CD8-positive, alpha-beta memory T cell (primary cell): ENCODE measurements at regions not wholly inside any gene's neighbourhood (a gene's known extent, or its start where the extent isn't known, plus 50 kb on each side); places are given as distances from the start of the nearest gene placed in this dataset.

Source experiments
- CTCF ChIA-PET: fragments of 350-600 bp; sonication (Branson Sonifier 250); formaldehyde crosslinking; loops from one replicate; lab custom pipeline; 2021; ENCODE audit warnings: antibody characterized with exemption; lab: Charles Lee
- POLR2A ChIA-PET: fragments of 350-600 bp; sonication (Branson Sonifier 250); formaldehyde crosslinking; loops from one replicate; lab custom pipeline; 2021; ENCODE audit warnings: antibody characterized with exemption; lab: Charles Lee
- DNase-seq, 5 donors: peaks; one replicate each; pipeline versions ENCODE4 v3.0.0 to v3.0.0-alpha.2; 2020 to 2022; ENCODE audit warnings: mixed read lengths in 1 of 5
- H3K27ac ChIP-seq: one replicate; pipeline ENCODE4 v1.7.0; 2013; ENCODE audit warnings: low read depth, mild to moderate bottlenecking, low read length, moderate library complexity
- H3K27me3 ChIP-seq: 2 replicates; pipeline ENCODE4 v1.7.0; 2013; ENCODE audit warnings: low read length, mild to moderate bottlenecking; ENCODE audit not compliant: insufficient read depth, poor library complexity, severe bottlenecking
- H3K36me3 ChIP-seq: 2 replicates; pipeline ENCODE4 v1.7.0; 2013; ENCODE audit warnings: mild to moderate bottlenecking, low read length, moderate library complexity; ENCODE audit not compliant: insufficient read depth
- H3K4me1 ChIP-seq: 2 replicates; pipeline ENCODE4 v1.7.0; 2013; ENCODE audit warnings: mild to moderate bottlenecking, low read length, moderate library complexity; ENCODE audit not compliant: insufficient read depth
- H3K4me3 ChIP-seq: 2 replicates; pipeline ENCODE4 v1.7.0; 2013; ENCODE audit warnings: mild to moderate bottlenecking, low read length
- H3K9me3 ChIP-seq: 2 replicates; pipeline ENCODE4 v1.7.0; 2013; ENCODE audit warnings: mild to moderate bottlenecking, low read length
- H3K27ac Mint-ChIP-seq, 8 donors: one replicate each; pipeline ENCODE4 v1.8.0; 2020 to 2021; ENCODE audit warnings: mixed read lengths in 8 of 8, mild to moderate bottlenecking in 6 of 8, inconsistent platforms in 3 of 8, moderate library complexity in 3 of 8
- H3K27me3 Mint-ChIP-seq, 2 donors: one replicate each; pipeline ENCODE4 v1.8.0; 2020 to 2021; ENCODE audit warnings: mixed read lengths in 2 of 2, mild to moderate bottlenecking in 1 of 2, moderate library complexity in 1 of 2
- H3K36me3 Mint-ChIP-seq, 3 donors: one replicate each; pipeline ENCODE4 v1.8.0; 2020 to 2021; ENCODE audit warnings: mixed read lengths in 3 of 3, inconsistent platforms in 1 of 3, mild to moderate bottlenecking in 1 of 3
- H3K4me1 Mint-ChIP-seq, 3 donors: one replicate each; pipeline ENCODE4 v1.8.0; 2020 to 2021; ENCODE audit warnings: mixed read lengths in 3 of 3, inconsistent platforms in 1 of 3, mild to moderate bottlenecking in 1 of 3
- H3K4me3 Mint-ChIP-seq, 7 donors: one replicate each; pipeline ENCODE4 v1.8.0; 2020 to 2021; ENCODE audit warnings: mixed read lengths in 7 of 7, mild to moderate bottlenecking in 6 of 7, moderate library complexity in 4 of 7, inconsistent platforms in 2 of 7
- H3K9me3 Mint-ChIP-seq, 5 donors: one replicate each; pipeline ENCODE4 v1.8.0; 2020 to 2022; ENCODE audit warnings: mixed read lengths in 5 of 5, mild to moderate bottlenecking in 3 of 5, moderate library complexity in 2 of 5, inconsistent platforms in 1 of 5

GRCh38 chr18:77329651-77330050 is 80.0 kb downstream of the GALR1 start:
- Histone ChIP-seq H3K9me3 (no peaks in the 10 kb centered on the region), H3K27me3 (no peaks in the 10 kb centered on the region), H3K27ac (no peak overlapping the region), H3K4me1 (no peaks in the 10 kb centered on the region), H3K4me3 (no peak overlapping the region), H3K36me3 (no peaks in the 10 kb centered on the region)
- no peaks in the 10 kb centered on the region for H3K4me1 Mint-ChIP-seq
- ChIA-PET POLR2A (no interaction called here), CTCF (no interaction called here)
- H3K27me3 Mint-ChIP-seq, result peaks cover 8 to 40% of the 10 kb centered on the region in 2 donors
- H3K27ac Mint-ChIP-seq, result no peak overlapping the region
- H3K4me3 Mint-ChIP-seq, result no peak overlapping the region
- H3K36me3 Mint-ChIP-seq, result peaks cover 0 to under 1% (median 0%) of the 10 kb centered on the region in 3 donors
- no peak for DNase-seq
- H3K9me3 Mint-ChIP-seq, result peaks cover 0 to 1% (median 0%) of the 10 kb centered on the region in 5 donors

DNA sequence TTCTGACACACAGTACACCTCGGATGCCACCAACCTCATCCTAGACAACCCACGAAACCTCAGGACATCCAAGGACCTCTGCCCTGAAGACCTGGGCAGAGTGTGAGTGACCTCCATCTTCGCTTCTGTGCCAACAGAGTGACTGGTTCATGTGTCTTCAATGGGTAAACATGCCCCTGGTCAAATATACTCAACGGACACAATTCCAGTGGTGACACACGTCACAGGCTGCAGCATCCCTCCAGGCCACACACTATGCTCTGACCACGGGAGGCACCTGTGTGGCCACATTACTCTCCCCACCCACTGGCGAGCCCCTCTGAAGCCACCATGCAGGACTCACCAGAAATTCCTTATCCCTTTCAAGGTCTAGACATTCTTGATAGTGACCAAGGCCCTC is 85.2 kb downstream of the GALR1 start:
- H3K4me3 Mint-ChIP-seq, result no peak overlapping the region
- Histone ChIP-seq H3K4me1 (no peaks in the 10 kb centered on the region), H3K9me3 (no peaks in the 10 kb centered on the region), H3K36me3 (no peaks in the 10 kb centered on the region), H3K4me3 (no peak overlapping the region), H3K27ac (no peak overlapping the region), H3K27me3 (no peaks in the 10 kb centered on the region)
- no peaks in the 10 kb centered on the region for H3K4me1 Mint-ChIP-seq
- H3K27ac Mint-ChIP-seq, result no peak overlapping the region
- ChIA-PET POLR2A (no interaction called here), CTCF (no interaction called here)
- no peak for DNase-seq
- H3K9me3 Mint-ChIP-seq, result peaks cover 0 to 1% (median 0%) of the 10 kb centered on the region in 5 donors
- peaks cover 24 to 68% of the 10 kb centered on the region in 2 donors for H3K27me3 Mint-ChIP-seq
- peaks cover 0 to 6% (median 0%) of the 10 kb centered on the region in 3 donors for H3K36me3 Mint-ChIP-seq

- Histone ChIP-seq H3K36me3 (no peaks in the 10 kb centered on the region), H3K4me3 (no peak overlapping the region), H3K27me3 (no peaks in the 10 kb centered on the region), H3K4me1 (no peaks in the 10 kb centered on the region), H3K27ac (no peak overlapping the region), H3K9me3 (no peaks in the 10 kb centered on the region)
- ChIA-PET CTCF (no interaction called here), POLR2A (no interaction called here)
- peaks cover 33 to 79% of the 10 kb centered on the region in 2 donors for H3K27me3 Mint-ChIP-seq
- no peak overlapping the region for H3K27ac Mint-ChIP-seq
- DNase-seq, result no peak
- peaks cover 0 to 6% (median 0%) of the 10 kb centered on the region in 3 donors for H3K36me3 Mint-ChIP-seq
- peaks cover 0 to 1% (median 0%) of the 10 kb centered on the region in 5 donors for H3K9me3 Mint-ChIP-seq
- no peaks in the 10 kb centered on the region for H3K4me1 Mint-ChIP-seq
- no peak overlapping the region for H3K4me3 Mint-ChIP-seq
Observed at GRCh38 chr18:77337604-77338003, 88.0 kb downstream of the GALR1 start.

GRCh38 chr18:77339093-77339492 is 89.4 kb downstream of the GALR1 start:
- H3K9me3 ChIP-seq, result no peaks in the 10 kb centered on the region
- Mint-ChIP-seq H3K4me1 (no peaks in the 10 kb centered on the region), H3K27me3 (peaks cover 31 to 69% of the 10 kb centered on the region in 2 donors), H3K4me3 (no peak overlapping the region), H3K27ac (no peak overlapping the region), H3K36me3 (peaks cover 0 to 6% (median 0%) of the 10 kb centered on the region in 3 donors), H3K9me3 (peaks cover 0 to 1% (median 0%) of the 10 kb centered on the region in 5 donors)
- ChIA-PET CTCF (interaction anchor here (0.7 kb wide), 1 partner anchor 17 kb away, joined by 3 read pairs; no protein-coding TSS in a partner anchor), POLR2A (no interaction called here)
- no peak overlapping the region for H3K27ac ChIP-seq
- no peaks in the 10 kb centered on the region for H3K27me3 ChIP-seq
- H3K4me1 ChIP-seq, result no peaks in the 10 kb centered on the region
- DNase-seq, result no peak
- no peaks in the 10 kb centered on the region for H3K36me3 ChIP-seq
- H3K4me3 ChIP-seq, result no peak overlapping the region

GRCh38 chr18:77339623-77340022 is 90.0 kb downstream of the GALR1 start:
- Histone ChIP-seq H3K4me1 (no peaks in the 10 kb centered on the region), H3K27ac (no peak overlapping the region), H3K27me3 (no peaks in the 10 kb centered on the region), H3K36me3 (no peaks in the 10 kb centered on the region), H3K9me3 (no peaks in the 10 kb centered on the region), H3K4me3 (no peak overlapping the region)
- H3K9me3 Mint-ChIP-seq, result peaks cover 0 to 1% (median 0%) of the 10 kb centered on the region in 5 donors
- H3K4me1 Mint-ChIP-seq, result no peaks in the 10 kb centered on the region
- ChIA-PET CTCF (interaction anchor here (0.7 kb wide), 1 partner anchor 17 kb away, joined by 3 read pairs; no protein-coding TSS in a partner anchor), POLR2A (no interaction called here)
- H3K36me3 Mint-ChIP-seq, result peaks cover 0 to 6% (median 0%) of the 10 kb centered on the region in 3 donors
- no peak overlapping the region for H3K4me3 Mint-ChIP-seq
- no peak overlapping the region for H3K27ac Mint-ChIP-seq
- no peak for DNase-seq
- H3K27me3 Mint-ChIP-seq, result peaks cover 28 to 69% of the 10 kb centered on the region in 2 donors

DNA sequence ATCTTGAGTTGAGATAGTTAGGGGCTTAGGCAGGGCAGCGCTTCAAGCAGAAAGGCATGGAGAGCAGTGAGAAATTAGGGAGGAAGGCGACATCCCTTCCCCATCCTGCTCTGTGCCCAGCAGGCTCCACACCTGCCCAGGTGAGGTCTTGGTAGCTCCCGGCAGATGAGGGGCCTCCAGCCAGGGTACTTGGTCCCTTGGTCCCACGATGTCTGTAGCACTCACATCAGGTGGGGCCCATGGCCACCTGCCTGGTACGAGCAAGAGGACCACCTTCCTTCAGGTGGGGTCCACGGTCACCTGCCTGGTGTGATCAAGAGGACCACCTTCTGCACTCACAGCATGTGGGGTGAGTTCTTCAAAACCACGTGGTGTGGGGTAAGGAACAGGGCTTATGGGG is 91.2 kb downstream of the GALR1 start:
- Mint-ChIP-seq H3K4me1 (no peaks in the 10 kb centered on the region), H3K27me3 (peaks cover 26 to 59% of the 10 kb centered on the region in 2 donors), H3K4me3 (no peak overlapping the region), H3K9me3 (peaks cover 0 to 1% (median 0%) of the 10 kb centered on the region in 5 donors), H3K36me3 (no peaks in the 10 kb centered on the region), H3K27ac (no peak overlapping the region)
- DNase-seq, result no peak
- H3K36me3 ChIP-seq, result no peaks in the 10 kb centered on the region
- POLR2A ChIA-PET, result no interaction called here
- H3K9me3 ChIP-seq, result no peaks in the 10 kb centered on the region
- CTCF ChIA-PET, result no interaction called here
- no peak overlapping the region for H3K4me3 ChIP-seq
- no peaks in the 10 kb centered on the region for H3K4me1 ChIP-seq
- no peaks in the 10 kb centered on the region for H3K27me3 ChIP-seq
- H3K27ac ChIP-seq, result no peak overlapping the region

DNA sequence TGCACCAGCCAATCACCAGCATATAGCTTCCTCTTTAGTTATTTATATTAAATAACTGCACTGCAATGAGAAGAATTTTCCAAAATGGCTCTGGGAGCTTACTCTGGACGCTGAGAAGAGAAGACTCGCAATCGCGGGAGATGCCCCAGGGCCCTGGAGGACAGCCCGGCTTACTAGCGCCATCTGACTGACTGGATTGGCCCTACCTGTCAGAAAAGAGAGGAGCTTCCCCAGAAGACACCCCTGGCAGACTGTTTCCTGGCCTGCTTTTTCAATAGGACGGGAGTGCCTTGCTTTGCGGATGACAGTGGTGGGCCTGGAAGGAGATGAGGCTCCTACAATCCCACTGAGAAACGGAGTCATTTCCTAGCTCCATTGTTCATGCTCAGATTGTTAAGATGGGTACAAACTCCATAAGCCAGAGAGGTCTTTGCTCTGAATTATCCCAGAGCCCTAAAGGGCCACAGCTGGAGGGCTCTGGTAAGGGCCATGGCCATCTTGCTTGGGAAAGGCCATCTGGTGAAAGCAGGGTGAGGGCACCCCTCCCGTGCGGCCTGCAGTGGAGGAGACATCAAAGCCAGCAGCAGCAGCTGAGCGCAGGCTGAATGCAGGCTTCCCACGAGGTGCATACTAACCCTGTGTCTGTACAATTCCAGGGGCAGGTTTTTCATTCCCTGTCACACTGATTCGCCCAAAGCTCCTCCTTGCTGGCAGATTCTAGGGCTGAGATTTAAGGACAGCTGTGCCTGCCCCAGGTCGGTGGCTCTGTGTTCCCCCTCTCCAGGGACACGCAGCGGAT is 92.1 kb downstream of the GALR1 start:
- Histone ChIP-seq H3K27ac (no peak overlapping the region), H3K36me3 (no peaks in the 10 kb centered on the region), H3K27me3 (no peaks in the 10 kb centered on the region), H3K9me3 (no peaks in the 10 kb centered on the region), H3K4me1 (no peaks in the 10 kb centered on the region), H3K4me3 (no peak overlapping the region)
- no peak overlapping the region for H3K4me3 Mint-ChIP-seq
- H3K9me3 Mint-ChIP-seq, result no peaks in the 10 kb centered on the region
- H3K27me3 Mint-ChIP-seq, result peaks cover 18 to 50% of the 10 kb centered on the region in 2 donors
- no peak overlapping the region for H3K27ac Mint-ChIP-seq
- DNase-seq, result no peak
- no peaks in the 10 kb centered on the region for H3K36me3 Mint-ChIP-seq
- H3K4me1 Mint-ChIP-seq, result no peaks in the 10 kb centered on the region
- ChIA-PET POLR2A (no interaction called here), CTCF (no interaction called here)

DNA sequence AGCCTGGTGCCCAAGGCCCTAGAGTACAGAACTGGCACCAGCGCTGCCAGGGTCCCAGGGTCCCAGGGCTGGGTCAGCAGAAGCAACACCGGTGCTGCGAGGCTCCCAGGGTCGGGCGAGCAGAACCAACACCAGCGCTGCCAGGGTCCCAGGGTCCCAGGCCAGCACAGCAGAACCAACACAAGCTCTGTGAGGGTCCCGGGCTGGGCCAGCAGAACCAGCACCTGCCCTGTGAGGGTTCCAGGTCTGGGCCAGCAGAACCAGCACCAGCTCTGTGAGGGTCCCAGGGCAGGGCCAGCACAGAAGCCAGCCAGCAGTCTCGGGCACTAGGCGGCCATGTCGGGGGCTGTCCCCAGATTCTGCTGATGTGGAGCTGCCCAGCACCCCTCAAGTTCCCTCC is 93.1 kb downstream of the GALR1 start:
- no peaks in the 10 kb centered on the region for H3K27me3 ChIP-seq
- ChIA-PET POLR2A (no interaction called here), CTCF (no interaction called here)
- Mint-ChIP-seq H3K36me3 (no peaks in the 10 kb centered on the region), H3K4me1 (no peaks in the 10 kb centered on the region), H3K9me3 (no peaks in the 10 kb centered on the region), H3K27ac (peak overlapping the region in 1 of 8 donors; percentile 72), H3K4me3 (no peak overlapping the region), H3K27me3 (peaks cover 16 to 40% of the 10 kb centered on the region in 2 donors)
- no peaks in the 10 kb centered on the region for H3K4me1 ChIP-seq
- DNase-seq, result no peak
- H3K36me3 ChIP-seq, result no peaks in the 10 kb centered on the region
- no peak overlapping the region for H3K4me3 ChIP-seq
- no peak overlapping the region for H3K27ac ChIP-seq
- no peaks in the 10 kb centered on the region for H3K9me3 ChIP-seq
